ENCODE measurements at regions not wholly inside any gene's neighbourhood (a gene's known extent, or its start where the extent isn't known, plus 50 kb on each side); places are given as distances from the start of the nearest gene placed in this dataset.

DNA sequence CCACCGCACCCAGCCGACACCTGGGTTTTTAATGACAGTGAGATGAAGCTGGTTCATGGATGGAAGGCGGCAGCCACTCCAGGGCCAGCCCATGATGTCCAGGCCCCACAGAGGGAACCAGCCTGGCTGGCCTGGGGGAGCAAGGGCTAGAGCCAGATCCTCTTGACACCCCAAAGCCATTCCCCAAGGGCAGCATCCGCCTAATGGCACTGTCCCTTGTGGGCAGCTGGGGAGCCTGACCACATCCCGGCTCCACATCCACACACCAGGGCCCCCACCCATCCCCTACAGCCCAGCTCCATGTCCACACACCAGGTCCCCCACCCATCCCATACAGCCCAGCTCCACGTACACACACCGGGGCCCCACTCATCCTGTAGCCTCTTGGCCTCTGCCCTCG is 53.3 kb upstream of the ACSF3 start:
- Mint-ChIP-seq H3K36me3 (no peaks in the 10 kb centered on the region), H3K27me3 (peaks cover 12% of the 10 kb centered on the region), H3K4me3 (no peak overlapping the region), H3K9me3 (no peaks in the 10 kb centered on the region), H3K4me1 (peaks cover 5% of the 10 kb centered on the region), H3K27ac (no peak overlapping the region)
- DNase-seq, result no peak

DNA sequence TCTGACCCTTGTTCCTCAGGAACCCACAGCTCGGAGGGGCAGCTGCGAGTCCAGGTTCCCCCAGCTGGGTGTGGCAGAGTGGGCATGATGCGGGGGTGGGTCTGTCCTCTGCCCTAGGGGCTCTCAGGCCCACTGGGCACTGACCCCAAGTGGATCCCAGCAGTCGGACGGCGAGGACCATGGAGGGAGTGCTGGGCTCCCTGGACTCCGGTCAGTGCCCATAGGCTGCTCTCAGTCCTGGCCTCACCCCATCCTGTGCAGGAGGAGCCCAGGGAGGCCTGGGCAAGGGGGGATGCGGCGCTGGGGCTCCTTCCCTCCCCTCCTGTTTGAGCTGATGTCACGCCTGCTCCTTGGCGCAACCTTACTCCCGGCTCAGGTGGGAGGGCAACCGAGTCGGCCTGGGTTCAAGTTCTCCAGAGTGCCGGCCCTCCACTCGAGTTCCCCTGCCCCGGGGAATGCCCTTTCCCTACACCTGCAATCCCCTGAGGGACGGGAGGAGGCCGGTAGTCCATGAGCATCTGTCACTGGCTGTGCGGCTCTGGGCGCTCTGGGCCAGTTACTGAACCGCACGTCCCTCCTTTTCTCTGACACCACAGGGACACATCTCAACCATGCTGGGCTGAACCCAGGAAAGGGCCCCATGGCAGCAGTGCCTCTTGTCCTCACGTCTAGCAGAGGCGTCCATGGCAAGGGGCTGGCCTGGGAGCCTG is 52.6 kb upstream of the ACSF3 start:
- Mint-ChIP-seq H3K9me3 (peaks cover 2% of the 10 kb centered on the region), H3K27ac (no peak overlapping the region), H3K4me1 (no peaks in the 10 kb centered on the region), H3K27me3 (peaks cover 12% of the 10 kb centered on the region), H3K4me3 (no peak overlapping the region), H3K36me3 (no peaks in the 10 kb centered on the region)
- DNase-seq, result no peak

DNA sequence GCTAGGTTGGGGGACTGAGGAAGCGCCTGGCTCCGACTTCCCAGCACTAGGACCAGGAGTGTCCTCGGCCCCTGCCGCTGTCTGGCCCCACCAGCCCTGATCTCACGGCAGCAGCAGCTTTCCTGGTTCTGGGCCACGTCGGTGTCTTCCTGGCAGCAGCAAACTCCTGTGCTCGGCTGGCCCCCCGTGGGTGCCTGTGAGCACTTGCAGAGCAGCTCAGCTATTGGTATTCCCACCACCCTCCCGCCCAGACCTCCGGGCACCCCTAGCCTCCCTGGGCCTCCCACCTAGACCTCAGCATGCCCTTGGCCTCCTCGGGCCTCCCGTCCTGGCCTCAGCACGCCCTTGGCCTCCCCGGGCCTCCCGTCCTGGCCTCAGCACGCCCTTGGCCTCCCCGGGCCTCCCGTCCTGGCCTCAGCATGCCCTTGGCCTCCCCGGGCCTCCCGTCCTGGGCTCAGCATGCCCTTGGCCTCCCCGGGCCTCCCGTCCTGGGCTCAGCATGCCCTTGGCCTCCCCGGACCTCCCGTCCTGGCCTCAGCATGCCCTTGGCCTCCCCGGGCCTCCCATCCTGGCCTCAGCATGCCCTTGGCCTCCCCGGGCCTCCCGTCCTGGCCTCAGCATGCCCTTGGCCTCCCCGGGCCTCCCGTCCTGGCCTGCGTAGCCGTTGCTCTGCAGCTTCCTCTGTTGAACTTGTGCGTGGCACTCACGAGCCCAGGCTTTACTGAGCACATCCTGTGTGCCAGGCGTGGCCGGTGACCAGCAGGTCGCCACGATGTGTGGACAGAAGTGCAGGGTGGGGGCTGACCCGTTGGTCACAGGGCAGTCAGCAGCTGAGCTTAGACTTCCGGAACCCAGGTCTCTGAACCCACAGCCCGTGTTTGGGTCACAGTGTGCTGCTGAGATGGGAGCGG is 51.8 kb upstream of the ACSF3 start:
- Mint-ChIP-seq H3K36me3 (no peaks in the 10 kb centered on the region), H3K27me3 (peaks cover 12% of the 10 kb centered on the region)

DNA sequence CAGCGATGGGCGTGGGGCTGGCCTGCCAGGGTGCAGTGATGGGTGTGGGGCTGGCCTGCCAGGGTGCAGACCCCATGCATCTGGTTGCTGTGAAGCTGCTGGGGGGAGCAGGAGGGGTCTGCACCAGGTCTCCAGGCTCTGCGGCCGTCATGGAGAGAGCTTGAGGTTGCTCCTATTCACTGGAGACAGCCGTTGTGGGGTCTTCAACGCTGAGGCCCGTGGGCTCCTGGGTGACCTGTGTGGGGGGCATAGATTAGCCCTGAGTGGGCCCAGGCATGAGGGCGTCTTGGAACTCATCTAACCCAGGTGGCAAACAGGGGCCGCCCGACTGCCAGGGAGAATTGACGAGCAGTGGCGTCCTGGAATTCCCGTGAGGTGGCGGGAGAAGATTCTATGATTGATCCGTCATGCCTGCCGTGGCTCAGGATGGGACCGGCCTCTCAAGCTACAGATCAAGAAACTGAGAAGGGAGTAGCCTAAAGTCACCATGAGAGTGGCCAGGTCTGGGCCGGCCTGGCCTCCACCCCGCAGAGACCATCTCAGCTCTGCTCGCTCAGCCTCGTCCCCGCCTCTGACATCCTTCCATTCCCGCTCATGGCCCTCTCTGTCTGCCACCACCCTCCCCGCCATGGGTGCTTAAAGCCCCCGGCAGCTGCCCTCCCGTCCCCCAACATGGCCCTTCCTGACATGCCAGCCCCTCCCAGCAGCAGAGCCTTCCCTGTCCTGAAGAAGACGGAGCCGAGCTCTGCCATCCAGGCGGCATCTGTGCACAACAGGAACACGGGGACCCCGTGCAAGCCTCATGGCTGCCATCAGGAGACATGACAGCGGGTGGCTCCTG is 50.7 kb upstream of the ACSF3 start:
- no peaks in the 10 kb centered on the region for H3K36me3 Mint-ChIP-seq
- no peak for DNase-seq
- H3K4me1 Mint-ChIP-seq, result no peaks in the 10 kb centered on the region
- H3K4me3 Mint-ChIP-seq, result no peak overlapping the region
- H3K9me3 Mint-ChIP-seq, result peaks cover 2% of the 10 kb centered on the region
- H3K27me3 Mint-ChIP-seq, result peaks cover 6% of the 10 kb centered on the region
- no peak overlapping the region for H3K27ac Mint-ChIP-seq

More for the DNA sequence above, 51.8 kb upstream of the ACSF3 start:
- peak overlapping the region; percentile 14 for H3K4me3 Mint-ChIP-seq
- H3K9me3 Mint-ChIP-seq, result peaks cover 2% of the 10 kb centered on the region
- H3K4me1 Mint-ChIP-seq, result no peaks in the 10 kb centered on the region
- DNase-seq, result no peak
- no peak overlapping the region for H3K27ac Mint-ChIP-seq

DNA sequence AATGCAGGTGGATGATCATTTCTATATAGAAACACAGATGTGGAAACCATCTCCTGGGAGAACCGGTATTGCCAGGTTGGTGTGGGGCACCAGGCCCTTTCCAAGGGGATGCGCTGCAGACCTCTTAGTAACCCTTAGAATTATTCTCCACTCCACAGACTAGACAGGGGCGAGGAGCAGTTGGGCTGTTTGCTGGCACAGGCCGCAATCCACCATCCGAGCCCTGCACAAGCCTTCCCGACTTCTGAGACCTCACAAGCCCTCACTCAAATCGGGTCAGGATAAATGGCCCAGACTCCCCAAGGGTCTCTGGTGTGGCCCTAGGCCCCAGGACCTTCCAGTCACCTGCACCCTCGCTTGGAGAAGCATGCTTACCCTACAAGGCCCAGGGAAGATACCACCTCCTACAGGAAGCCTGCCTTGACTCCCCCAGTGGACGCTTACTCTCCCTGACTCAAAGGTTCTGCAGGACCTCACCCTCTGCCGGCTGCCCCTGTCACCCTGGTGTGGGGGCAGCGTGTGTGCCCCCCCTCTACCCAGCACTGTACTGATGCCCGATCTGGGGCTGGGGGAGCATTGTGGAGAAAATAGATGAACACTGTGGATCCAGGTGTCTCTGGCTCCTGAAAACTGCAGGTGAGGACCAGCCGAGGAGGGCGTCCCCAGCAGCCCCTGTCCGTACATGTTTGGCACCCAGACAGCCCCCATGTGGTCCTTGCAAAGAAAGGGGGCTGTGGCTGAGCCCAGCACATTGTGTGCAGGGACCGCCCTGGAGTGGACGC is 49.8 kb upstream of the ACSF3 start:
- Mint-ChIP-seq H3K27ac (no peak overlapping the region), H3K9me3 (peaks cover 2% of the 10 kb centered on the region), H3K4me1 (no peaks in the 10 kb centered on the region), H3K27me3 (peaks cover 2% of the 10 kb centered on the region), H3K36me3 (no peaks in the 10 kb centered on the region), H3K4me3 (no peak overlapping the region)
- no peak for DNase-seq

Measured in activated naive CD8-positive, alpha-beta T cell treated with anti-CD3 and anti-CD28 coated beads for 36 hours (primary cell).